GM21619 (cell line): ENCODE measurements at regions not wholly inside any gene's neighbourhood (a gene's known extent, or its start where the extent isn't known, plus 50 kb on each side); places are given as distances from the start of the nearest gene placed in this dataset.

Source experiments
- ATAC-seq: cut with Tn5 transposase; IDR thresholded peaks from one replicate; pipeline ENCODE4 v1.9.1; 2021; ENCODE audit not compliant: unreplicated experiment

- ATAC-seq, result peak; percentile 93
These were observed 920.1 kb upstream of the TENM3 start for GRCh38 chr4:181323061-181323460.

GRCh38 chr4:181330654-181331201, 912.5 kb upstream of the TENM3 start:
- ATAC-seq, result no peak

DNA sequence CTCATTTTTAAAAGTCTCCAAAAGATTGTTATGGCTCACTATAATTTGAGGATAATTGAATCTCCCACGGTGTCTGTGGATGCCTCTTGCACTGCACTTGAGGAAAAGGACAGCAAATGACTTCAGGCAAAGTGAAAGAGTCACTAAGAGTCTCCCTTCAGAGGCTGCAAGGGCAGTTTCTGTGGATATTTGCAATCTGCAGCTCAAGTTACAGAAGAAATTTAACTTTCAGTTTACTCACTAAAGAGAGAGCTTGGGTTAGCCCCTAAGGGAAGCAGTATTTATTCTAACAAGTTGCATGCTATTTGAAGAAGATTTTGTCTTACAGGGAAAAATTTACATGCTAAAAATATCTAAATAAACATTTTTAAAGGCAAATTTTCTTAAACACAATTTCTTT, 912.0 kb upstream of the TENM3 start:
- no peak for ATAC-seq

DNA sequence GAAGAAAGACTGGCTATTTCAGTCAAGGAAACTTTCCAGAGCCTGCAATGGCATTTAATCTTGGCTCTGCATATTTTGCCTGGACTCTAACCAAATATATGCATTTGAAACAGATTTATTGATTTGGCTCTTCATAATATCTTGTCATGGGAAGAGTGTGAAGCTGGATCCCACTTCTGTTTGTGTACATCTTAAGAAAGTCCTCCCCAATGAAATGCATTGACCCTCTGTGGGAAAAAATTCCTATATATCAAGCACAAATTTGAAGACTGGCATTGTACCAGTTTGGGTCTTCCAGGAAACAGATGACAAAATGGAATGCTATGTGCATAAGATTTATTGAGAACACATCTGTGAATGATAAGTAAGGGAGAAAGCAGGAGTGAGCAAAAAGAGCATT, 897.3 kb upstream of the TENM3 start:
- ATAC-seq, result no peak

GRCh38 chr4:181350615-181351415, 892.4 kb upstream of the TENM3 start:
- no peak for ATAC-seq

DNA sequence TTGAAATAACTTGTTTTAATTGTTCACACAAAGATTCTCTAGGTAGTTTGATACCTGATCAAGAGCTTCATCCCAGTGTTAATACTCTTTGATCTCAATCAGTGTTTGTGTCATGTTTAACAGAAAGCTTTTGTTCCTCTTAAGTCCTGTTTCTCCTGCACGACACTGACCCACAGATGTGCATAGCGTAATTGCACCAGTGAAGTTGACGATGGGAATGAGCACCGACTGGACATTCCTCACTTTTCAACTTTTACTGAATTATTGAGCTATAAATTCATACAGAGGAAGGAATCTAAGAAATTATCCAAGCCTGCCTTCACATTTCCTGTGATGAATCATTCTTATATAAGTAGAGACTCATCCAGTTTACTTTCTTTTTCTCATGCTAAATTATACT, 878.7 kb upstream of the TENM3 start:
- no peak for ATAC-seq

GRCh38 chr4:181365671-181366070, 877.5 kb upstream of the TENM3 start:
- no peak for ATAC-seq

- no peak for ATAC-seq
These were observed 871.2 kb upstream of the TENM3 start for GRCh38 chr4:181372014-181372413.

DNA sequence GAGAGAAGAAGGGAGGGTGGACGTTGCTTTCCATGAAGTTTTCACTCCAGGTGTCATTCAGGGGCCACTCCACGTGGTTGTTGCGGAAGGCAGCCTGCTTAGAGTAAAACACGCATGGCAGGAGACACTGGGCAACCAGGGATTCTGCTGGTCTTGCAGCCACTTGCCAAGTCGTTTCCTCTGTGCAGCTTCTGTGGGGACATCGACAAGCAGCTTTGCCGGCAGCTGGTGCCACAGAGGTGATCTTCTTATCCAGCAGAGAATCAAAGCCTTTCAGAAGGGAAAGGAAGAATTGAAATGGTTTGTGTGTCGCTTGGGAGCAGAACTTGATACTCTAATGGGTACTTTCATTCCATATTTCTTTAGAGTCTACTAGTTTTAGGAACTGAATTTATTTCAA, 867.1 kb upstream of the TENM3 start:
- ATAC-seq, result no peak

DNA sequence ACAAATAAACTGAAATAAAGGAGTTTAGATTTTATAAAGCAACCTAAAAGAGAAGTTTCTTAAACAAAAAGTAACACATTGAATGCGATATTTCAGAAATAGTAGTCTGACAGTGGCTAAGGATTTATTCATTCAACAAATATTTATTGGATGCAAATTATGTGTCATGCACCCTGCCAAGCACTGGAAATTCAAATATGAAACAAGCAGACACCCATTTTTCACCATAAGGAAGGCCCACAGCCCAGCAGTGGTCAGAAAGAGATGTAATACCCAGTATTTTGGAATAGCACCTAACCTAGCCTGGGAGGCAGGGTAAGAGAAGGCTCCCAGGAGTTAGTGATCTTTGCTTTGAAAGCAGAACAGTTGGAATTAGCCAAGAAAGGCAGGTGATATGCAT, 855.1 kb upstream of the TENM3 start:
- ATAC-seq, result no peak

- ATAC-seq, result no peak
These were observed 826.2 kb upstream of the TENM3 start for GRCh38 chr4:181416966-181417365.

DNA sequence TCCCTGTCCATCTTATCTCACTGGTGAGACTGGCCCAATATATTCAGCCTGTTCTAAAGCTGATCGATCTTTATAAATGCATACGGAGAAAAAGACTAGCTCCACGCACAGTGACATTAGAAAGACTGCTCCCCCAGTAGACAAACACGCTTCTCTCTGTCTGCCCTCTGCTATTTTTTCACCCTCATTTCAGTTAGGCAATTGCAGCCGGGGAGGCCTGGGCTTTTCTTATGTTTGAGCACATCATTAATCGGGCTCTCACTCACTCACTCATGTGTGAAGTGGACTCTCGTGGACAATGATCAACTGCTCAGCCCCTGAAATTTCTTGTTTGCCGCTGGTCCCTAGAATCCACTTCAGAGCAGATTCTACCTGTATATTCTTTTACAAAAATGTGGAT, 824.7 kb upstream of the TENM3 start:
- no peak for ATAC-seq

DNA sequence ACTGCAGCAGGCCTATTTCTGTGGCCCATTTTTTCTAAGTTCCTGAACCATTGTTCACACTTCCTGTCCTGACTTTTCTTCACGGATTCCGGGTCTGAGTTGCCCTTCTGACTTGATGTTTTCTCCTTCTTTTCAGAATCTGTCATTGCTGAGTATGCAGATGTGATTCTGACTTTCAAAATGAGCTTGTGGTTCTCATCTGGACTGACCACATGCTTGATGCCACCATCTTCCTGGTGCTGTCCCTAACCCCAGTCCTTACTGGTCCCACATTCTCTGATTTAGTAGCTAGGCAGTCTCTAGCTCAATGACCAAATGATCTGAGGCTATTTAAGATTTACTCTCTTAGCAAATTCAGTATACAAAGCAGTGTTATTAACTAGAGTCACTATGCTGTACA, 822.3 kb upstream of the TENM3 start:
- no peak for ATAC-seq

DNA sequence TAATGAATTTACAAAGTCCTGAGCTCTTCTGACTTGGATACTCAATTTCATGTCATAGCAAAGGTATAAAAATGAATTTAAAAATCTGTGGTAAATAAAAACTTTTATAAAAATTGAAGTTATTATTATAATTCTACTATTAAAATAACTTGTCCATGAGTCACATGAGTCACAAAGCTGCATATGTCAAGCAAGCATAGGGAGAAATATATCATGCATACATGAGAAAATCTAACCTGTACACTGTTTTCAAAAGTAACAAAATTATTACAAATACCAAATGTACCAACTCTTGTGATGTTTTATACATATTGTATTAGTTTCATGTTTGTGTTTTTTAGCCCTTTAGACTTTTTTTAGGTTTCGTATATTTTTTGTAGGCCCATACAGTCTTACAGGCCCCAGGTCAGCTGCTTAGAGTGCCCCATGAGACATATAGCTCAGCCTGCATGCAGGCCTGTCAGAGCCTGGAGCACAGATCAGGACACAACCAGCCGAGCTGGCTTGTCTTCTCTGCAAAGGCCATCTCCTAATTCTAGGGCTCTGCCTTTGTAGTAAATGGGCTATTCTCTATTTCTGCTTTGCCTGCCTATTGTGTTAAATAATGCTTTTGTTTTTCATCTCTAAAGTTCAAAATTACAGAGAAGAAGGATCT, 818.7 kb upstream of the TENM3 start:
- no peak for ATAC-seq

DNA sequence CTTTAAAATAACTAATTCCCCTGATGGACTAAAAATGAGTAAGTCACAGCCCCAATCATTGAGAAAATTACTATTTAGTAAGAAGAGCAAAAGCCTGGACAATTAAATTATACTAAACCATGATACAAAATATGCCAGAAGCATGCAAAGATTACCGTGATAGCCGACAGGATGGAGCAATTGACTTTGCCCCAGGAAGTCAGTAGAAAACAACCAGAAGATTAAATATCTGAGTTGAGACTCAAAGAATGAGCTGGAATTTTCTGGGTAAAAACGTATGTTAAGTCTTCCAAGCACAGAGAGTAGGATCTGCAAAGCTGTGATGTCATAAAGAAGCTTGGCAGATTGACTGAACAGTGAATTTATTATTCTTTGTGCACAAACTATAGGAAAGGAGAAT, 816.1 kb upstream of the TENM3 start:
- no peak for ATAC-seq

GRCh38 chr4:181431006-181431405, 812.2 kb upstream of the TENM3 start:
- ATAC-seq, result no peak

DNA sequence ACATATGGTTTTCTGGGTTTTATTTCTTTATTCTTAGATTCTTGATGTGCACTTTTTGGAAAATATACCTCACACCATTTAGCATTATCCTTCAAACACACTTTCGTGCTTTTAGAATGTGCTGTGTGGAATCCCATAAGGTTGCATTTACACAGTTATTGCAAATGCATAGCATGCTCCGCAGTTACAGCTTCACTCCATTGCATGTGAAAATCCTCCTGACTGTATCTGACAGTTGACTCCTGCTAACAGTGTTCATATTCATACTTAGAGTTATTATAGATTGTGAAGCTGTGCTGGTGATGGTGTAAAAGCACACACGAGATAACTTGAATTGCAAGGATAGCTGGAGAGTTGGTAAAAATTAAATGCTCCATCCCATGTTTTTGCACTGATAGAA, 811.5 kb upstream of the TENM3 start:
- no peak for ATAC-seq

GRCh38 chr4:181432335-181432734, 810.9 kb upstream of the TENM3 start:
- no peak for ATAC-seq

DNA sequence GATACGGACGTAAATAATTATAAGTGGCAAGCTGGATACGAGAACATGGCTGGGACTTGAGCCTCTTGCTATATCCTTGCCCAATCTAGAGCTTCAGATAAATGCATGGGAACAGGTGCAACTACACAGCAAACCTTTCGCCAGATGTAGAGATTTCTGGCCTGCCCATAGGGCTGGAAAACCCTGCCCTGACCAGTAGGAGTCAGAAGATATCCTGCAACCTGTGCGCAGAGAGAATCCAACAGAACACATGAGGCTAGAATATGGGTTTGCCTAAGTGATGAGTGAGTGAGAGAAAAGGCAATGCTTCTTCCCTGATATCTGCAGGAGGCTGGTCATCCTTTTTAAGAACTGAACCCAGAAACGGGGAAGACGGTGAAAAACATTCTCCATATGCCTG, 805.3 kb upstream of the TENM3 start:
- no peak for ATAC-seq

DNA sequence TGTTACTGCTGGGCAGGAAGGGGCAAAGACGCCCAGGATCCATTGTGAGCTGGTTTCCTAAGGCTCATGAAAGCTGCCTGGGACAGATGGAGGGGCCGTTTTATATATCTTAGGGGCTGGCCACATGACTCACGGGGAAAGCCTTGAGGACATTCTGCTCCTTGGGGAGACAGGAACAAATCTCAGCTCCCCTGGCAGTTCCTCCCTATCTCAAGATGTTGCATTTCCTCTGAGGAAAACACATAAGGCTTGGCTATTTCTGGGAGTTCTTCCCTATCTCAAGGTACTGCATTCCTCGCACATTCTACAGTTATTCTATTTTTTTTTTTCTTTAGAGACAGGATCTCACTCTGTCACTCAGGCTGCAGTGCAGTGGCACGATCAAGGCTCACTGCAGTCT, 804.6 kb upstream of the TENM3 start:
- ATAC-seq, result no peak

DNA sequence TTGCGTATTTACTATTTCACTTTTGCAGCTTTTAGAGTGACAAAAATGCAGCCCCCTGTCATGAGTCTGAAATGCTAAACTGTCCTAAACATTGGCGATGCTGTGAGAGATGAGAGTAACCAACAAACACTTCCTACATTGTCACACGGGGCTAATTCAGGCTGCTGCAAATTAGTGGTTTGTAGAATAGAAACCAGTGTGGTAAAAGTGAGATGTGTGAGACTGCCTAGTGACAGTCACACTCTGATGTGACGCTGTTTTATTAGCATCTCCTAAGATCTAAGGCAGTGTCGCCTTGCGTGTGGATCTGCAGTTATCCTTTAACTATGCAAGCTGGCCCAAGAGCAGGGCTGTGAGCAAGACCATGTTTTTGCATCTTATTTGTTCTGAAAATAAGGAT, 800.2 kb upstream of the TENM3 start:
- ATAC-seq, result no peak

DNA sequence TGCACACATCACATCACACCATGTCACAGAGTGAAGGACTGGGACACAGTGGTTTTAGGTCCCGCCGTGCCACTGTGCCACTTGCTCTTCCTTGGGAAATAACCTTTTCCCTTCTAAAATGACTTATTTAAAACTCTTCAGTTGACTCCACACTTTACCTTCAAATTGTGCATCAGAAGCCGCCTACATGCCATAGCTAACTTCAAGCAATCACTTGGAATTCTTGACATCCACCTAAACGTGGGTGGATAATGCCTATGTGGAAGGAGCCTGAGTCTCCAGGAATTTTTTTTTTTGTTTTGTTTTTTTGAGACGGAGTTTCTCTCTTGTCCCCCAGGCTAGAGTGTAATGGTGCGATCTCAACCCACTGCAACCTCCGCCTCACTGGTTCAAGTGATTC, 777.4 kb upstream of the TENM3 start:
- no peak for ATAC-seq

GRCh38 chr4:181468451-181468850, 774.8 kb upstream of the TENM3 start:
- no peak for ATAC-seq
